Ishikawa (cell line): ENCODE measurements at regions not wholly inside any gene's neighbourhood (a gene's known extent, or its start where the extent isn't known, plus 50 kb on each side); places are given as distances from the start of the nearest gene placed in this dataset.

Source experiments
- CEBPB ChIP-seq: IDR thresholded peaks from 2 replicates; pipeline ENCODE4 v1.6.1; 2012
- CREB1 ChIP-seq: IDR thresholded peaks from 2 replicates; pipeline ENCODE4 v1.6.1; 2012; ENCODE audit warnings: low read depth
- EGR1 ChIP-seq: IDR thresholded peaks from 2 replicates; pipeline ENCODE4 v1.6.1; 2012
- EP300 ChIP-seq: IDR thresholded peaks from 2 replicates; pipeline ENCODE4 v1.6.1; 2012; ENCODE audit warnings: borderline replicate concordance
- FOXM1 ChIP-seq: IDR thresholded peaks from 2 replicates; pipeline ENCODE4 v1.6.1; 2012; ENCODE audit warnings: low read depth, borderline replicate concordance
- NFIC ChIP-seq: IDR thresholded peaks from 2 replicates; pipeline ENCODE4 v1.6.1; 2012
- RAD21 ChIP-seq: IDR thresholded peaks from 2 replicates; pipeline ENCODE4 v1.6.1; 2012; ENCODE audit warnings: low read depth
- TAF1 ChIP-seq: IDR thresholded peaks from 2 replicates; pipeline ENCODE4 v1.6.1; 2012; ENCODE audit warnings: low read depth, mild to moderate bottlenecking
- TCF12 ChIP-seq: IDR thresholded peaks from 2 replicates; pipeline ENCODE4 v1.6.1; 2012; ENCODE audit warnings: low read depth
- TEAD4 ChIP-seq: IDR thresholded peaks from 2 replicates; pipeline ENCODE4 v1.6.1; 2012
- YY1 ChIP-seq: IDR thresholded peaks from 2 replicates; pipeline ENCODE4 v1.6.1; 2012; ENCODE audit warnings: low read depth
- ZBTB7A ChIP-seq: IDR thresholded peaks from 2 replicates; pipeline ENCODE4 v1.6.1; 2012; ENCODE audit warnings: low read depth
- TF ChIP-seq, protein P1 (sequence below): IDR thresholded peaks from 2 replicates; pipeline ENCODE4 v1.6.1; 2012
- TF ChIP-seq, protein P2 (sequence below): IDR thresholded peaks from 2 replicates; pipeline ENCODE4 v1.6.1; 2012; ENCODE audit warnings: low read depth, mild to moderate bottlenecking
- TF ChIP-seq, protein P3 (sequence below): IDR thresholded peaks from 2 replicates; pipeline ENCODE4 v1.6.1; 2012

DNA sequence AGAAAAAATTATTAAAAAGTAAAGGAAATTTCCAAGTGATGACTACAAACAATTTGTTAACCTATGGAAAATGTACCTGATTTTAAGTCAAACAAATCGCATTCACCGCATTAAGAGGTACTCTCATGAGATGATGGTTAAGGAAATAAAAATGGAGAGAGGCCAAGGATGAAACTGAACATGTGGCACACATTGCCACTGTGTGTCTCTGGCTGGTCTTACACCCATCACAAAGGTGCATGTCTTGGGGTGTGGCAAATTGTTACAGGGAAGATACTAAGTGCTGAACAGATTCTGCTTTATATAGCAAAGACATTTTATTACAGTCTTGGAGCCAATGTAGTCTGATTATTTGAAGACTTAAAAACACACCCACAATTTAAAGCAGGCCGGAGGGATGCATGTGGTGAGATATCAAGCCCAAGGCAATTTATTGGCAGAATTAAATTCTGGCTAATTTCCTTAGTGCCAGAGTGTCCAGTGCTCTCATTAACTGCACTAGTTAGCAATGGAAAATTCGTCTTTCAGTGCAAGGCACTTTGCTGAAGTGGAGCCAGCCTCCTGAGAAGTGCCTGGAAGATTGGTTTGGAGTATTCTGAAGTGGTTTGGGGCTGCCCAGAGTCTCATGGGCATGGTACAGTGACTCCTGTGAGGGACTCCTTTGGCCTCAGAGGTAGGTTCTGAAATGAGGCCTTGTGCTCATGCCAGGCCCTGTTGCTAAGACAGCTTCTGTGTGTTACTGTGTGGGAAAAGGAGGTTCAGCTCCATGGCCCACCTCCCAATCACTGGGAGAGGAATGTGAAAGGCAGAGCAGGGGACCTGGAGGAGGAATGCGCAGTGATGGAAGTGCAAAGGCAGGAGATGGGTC, 166.9 kb downstream of the BRMS1L start:
- no peak for TF ChIP-seq EP300
- TF ChIP-seq EGR1, result no peak
- TF ChIP-seq, protein P1, sequence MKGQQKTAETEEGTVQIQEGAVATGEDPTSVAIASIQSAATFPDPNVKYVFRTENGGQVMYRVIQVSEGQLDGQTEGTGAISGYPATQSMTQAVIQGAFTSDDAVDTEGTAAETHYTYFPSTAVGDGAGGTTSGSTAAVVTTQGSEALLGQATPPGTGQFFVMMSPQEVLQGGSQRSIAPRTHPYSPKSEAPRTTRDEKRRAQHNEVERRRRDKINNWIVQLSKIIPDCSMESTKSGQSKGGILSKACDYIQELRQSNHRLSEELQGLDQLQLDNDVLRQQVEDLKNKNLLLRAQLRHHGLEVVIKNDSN, result no peak
- TF ChIP-seq TAF1, result no peak
- TF ChIP-seq, protein P2, sequence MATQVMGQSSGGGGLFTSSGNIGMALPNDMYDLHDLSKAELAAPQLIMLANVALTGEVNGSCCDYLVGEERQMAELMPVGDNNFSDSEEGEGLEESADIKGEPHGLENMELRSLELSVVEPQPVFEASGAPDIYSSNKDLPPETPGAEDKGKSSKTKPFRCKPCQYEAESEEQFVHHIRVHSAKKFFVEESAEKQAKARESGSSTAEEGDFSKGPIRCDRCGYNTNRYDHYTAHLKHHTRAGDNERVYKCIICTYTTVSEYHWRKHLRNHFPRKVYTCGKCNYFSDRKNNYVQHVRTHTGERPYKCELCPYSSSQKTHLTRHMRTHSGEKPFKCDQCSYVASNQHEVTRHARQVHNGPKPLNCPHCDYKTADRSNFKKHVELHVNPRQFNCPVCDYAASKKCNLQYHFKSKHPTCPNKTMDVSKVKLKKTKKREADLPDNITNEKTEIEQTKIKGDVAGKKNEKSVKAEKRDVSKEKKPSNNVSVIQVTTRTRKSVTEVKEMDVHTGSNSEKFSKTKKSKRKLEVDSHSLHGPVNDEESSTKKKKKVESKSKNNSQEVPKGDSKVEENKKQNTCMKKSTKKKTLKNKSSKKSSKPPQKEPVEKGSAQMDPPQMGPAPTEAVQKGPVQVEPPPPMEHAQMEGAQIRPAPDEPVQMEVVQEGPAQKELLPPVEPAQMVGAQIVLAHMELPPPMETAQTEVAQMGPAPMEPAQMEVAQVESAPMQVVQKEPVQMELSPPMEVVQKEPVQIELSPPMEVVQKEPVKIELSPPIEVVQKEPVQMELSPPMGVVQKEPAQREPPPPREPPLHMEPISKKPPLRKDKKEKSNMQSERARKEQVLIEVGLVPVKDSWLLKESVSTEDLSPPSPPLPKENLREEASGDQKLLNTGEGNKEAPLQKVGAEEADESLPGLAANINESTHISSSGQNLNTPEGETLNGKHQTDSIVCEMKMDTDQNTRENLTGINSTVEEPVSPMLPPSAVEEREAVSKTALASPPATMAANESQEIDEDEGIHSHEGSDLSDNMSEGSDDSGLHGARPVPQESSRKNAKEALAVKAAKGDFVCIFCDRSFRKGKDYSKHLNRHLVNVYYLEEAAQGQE, result no peak
- TF ChIP-seq CREB1, result no peak
- no peak for TF ChIP-seq ZBTB7A
- TF ChIP-seq, protein P3, sequence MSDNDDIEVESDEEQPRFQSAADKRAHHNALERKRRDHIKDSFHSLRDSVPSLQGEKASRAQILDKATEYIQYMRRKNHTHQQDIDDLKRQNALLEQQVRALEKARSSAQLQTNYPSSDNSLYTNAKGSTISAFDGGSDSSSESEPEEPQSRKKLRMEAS, result no peak
- TF ChIP-seq TCF12, result no peak
- no peak for TF ChIP-seq CEBPB
- no peak for TF ChIP-seq FOXM1
- TF ChIP-seq NFIC, result no peak

DNA sequence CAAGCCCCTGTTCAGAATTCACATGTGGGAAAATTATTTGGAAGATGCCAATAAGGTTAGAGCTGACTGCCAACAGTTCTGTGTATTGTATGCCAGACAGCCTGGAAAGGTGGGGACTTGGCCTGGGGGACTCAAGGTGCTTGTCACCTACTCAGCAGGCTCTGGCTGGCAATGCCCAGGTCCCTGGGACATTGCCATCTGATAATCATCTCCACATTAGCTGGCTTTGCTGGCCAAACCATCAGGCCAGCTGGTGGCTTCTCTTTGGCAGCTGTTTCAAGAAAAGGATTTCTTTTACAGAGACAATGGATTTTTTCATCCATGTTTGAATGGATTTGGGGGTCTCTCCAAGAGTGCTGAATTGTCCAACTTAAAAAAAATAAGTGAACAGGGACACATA, 165.2 kb downstream of the BRMS1L start:
- TF ChIP-seq, protein P3, result no peak
- TF ChIP-seq EGR1, result no peak
- TF ChIP-seq, protein P2, result no peak
- TF ChIP-seq YY1, result no peak
- TF ChIP-seq, protein P1, result no peak
- TF ChIP-seq CREB1, result no peak
- no peak for TF ChIP-seq ZBTB7A
- no peak for TF ChIP-seq RAD21
- no peak for TF ChIP-seq CEBPB
- TF ChIP-seq TAF1, result no peak
- no peak for TF ChIP-seq FOXM1
- no peak for TF ChIP-seq TCF12
- no peak for TF ChIP-seq NFIC
- no peak for TF ChIP-seq EP300
- TF ChIP-seq TEAD4, result no peak

DNA sequence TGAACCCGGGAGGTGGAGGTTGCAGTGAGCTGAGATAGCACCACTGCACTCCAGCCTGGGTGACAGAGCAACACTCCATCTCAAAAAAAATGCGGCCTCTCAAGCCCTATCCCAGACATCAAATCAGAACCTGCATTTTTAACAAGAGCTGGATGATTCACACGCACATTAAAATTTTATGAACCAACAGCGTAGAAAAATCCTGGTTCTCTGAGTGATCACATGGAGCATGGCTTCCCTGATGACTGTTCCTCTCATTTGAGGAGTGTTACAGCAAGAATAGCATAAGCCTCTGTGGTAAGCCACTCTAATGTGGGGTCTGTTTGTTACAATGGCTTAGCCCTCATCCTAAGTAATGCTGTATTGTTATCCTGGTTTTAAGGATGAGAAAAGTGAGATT, 163.6 kb downstream of the BRMS1L start:
- TF ChIP-seq EP300, result no peak
- TF ChIP-seq YY1, result no peak
- TF ChIP-seq, protein P1, result no peak
- no peak for TF ChIP-seq FOXM1
- TF ChIP-seq NFIC, result no peak
- no peak for TF ChIP-seq RAD21
- TF ChIP-seq TEAD4, result no peak
- TF ChIP-seq, protein P3, result no peak
- TF ChIP-seq, protein P2, result no peak
- no peak for TF ChIP-seq TAF1
- TF ChIP-seq EGR1, result no peak
- TF ChIP-seq CEBPB, result no peak
- TF ChIP-seq CREB1, result no peak
- TF ChIP-seq TCF12, result no peak
- no peak for TF ChIP-seq ZBTB7A
